ENCODE measurements at regions not wholly inside any gene's neighbourhood (a gene's known extent, or its start where the extent isn't known, plus 50 kb on each side); places are given as distances from the start of the nearest gene placed in this dataset.

DNA sequence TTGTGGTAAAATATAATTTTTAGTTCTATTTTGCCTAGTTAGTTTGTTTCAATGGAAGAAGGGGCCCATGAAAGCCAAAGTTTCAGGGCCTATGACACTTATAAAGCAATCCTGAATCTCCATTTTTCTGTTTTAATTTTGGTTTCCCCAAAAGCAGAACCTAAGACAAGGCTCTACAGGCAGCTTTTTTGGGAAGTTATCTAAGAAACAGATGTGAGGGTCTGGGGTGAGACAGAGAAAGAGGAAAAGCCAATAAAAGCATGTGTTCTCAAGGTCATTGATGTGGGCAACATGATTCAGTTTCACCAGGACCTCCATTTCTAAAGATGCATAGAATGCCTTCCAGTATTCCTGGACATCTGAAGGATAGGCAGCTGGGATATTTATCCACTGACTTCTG is 598.5 kb downstream of the PDCD6IP start:
- H3K9me3 ChIP-seq = peaks cover 0 to 38% (median 3%) of the 10 kb centered on the region in 11 donors
- ATAC-seq (no peak), DNase-seq (no peak)
- no peaks in the 10 kb centered on the region for H3K36me3 ChIP-seq
- TF ChIP-seq, protein P1, sequence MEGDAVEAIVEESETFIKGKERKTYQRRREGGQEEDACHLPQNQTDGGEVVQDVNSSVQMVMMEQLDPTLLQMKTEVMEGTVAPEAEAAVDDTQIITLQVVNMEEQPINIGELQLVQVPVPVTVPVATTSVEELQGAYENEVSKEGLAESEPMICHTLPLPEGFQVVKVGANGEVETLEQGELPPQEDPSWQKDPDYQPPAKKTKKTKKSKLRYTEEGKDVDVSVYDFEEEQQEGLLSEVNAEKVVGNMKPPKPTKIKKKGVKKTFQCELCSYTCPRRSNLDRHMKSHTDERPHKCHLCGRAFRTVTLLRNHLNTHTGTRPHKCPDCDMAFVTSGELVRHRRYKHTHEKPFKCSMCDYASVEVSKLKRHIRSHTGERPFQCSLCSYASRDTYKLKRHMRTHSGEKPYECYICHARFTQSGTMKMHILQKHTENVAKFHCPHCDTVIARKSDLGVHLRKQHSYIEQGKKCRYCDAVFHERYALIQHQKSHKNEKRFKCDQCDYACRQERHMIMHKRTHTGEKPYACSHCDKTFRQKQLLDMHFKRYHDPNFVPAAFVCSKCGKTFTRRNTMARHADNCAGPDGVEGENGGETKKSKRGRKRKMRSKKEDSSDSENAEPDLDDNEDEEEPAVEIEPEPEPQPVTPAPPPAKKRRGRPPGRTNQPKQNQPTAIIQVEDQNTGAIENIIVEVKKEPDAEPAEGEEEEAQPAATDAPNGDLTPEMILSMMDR (IDR thresholded peaks at IDR 0.05) = no peak
- intact Hi-C loops (cut with DNase I) = no loop called here
- no peak overlapping the region for H3K27ac ChIP-seq
- no peak overlapping the region for H3K4me3 ChIP-seq
- H3K27me3 ChIP-seq = no peaks in the 10 kb centered on the region
- no peaks in the 10 kb centered on the region for H3K4me1 ChIP-seq

DNA sequence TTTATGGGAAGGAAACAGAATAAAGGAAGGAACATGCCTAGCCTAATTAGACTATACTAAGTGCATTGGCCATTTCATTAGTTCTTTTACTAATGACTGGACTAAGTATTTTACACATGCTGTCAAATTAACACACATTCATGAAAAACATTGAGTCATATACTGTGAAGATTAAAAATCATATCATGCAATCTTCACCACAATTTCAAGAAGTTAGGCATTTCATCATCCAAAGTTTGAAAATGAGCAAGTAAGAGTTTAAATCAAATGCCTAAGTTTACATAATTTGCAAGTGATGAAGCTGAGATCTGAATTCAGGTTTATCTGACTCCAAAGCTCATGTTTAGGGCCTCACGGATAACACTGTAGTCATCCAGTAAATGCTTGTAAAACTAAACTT is 601.0 kb downstream of the PDCD6IP start:
- TF ChIP-seq, protein P1 (IDR thresholded peaks at IDR 0.05) = no peak
- no peaks in the 10 kb centered on the region for H3K4me1 ChIP-seq
- ATAC-seq = no peak
- intact Hi-C loops (cut with DNase I) = no loop called here
- WGBS, 2 donors = 92 to 93% methylated on average over 1 of the region's 1 CpG
- no peaks in the 10 kb centered on the region for H3K27me3 ChIP-seq
- H3K4me3 ChIP-seq = no peak overlapping the region
- no peaks in the 10 kb centered on the region for H3K36me3 ChIP-seq
- DNase-seq = no peak
- H3K9me3 ChIP-seq = peaks cover 0 to 13% (median under 1%) of the 10 kb centered on the region in 11 donors
- no peak overlapping the region for H3K27ac ChIP-seq

DNA sequence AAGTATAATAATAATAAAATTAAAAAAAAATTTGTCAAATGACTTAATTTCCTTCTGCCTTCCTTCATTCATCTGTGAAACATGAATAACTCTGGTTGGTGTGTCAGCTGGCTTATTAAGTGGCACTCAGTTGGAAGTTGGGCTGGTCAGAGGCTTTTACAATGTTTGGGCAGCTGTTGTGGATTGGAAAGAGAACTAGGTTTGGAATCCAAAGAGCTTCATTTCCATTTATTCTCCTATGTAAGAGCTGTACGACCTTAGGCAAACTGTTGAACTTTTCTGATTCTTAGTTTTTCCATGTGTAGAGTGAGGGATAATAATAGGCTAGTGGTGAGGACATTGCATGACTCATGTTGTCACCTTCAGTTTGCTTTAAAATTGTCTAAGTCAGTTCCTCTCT is 606.7 kb downstream of the PDCD6IP start:
- TF ChIP-seq, protein P1 (IDR thresholded peaks at IDR 0.05) = no peak
- H3K27ac ChIP-seq = no peak overlapping the region
- ATAC-seq (no peak), DNase-seq (no peak)
- no peaks in the 10 kb centered on the region for H3K36me3 ChIP-seq
- no peak overlapping the region for H3K4me3 ChIP-seq
- H3K4me1 ChIP-seq = no peaks in the 10 kb centered on the region
- peaks cover 0 to 8% (median 0%) of the 10 kb centered on the region in 11 donors for H3K9me3 ChIP-seq
- no peaks in the 10 kb centered on the region for H3K27me3 ChIP-seq
- WGBS, 2 donors = 61 to 65% methylated on average over 1 of the region's 1 CpG
- intact Hi-C loops (cut with DNase I) = no loop called here

DNA sequence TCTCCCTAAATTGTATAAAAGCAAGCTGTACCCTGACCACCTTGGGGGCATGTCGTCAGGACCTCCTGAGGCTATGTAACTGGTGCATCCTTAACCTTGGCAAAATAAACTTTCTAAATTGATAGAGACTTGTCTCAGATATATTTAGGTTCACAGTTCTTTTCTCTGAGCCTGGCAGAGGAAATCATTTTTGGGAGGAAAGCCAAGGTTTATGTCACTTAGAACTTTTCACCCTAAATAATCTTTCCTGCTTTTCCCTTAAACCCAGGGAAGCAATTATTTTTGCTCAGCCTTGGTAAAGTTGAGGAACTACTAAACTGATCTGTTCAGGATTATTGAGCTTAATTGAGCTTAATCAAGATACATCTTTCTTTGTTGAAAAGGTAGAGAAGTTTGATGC is 608.9 kb downstream of the PDCD6IP start:
- peaks cover 0 to 3% (median 0%) of the 10 kb centered on the region in 11 donors for H3K9me3 ChIP-seq
- intact Hi-C loops (cut with DNase I) = no loop called here
- DNase-seq = no peak
- TF ChIP-seq, protein P1 (IDR thresholded peaks at IDR 0.05) = no peak
- no peak for ATAC-seq
- no peaks in the 10 kb centered on the region for H3K27me3 ChIP-seq
- no peaks in the 10 kb centered on the region for H3K4me1 ChIP-seq
- no peak overlapping the region for H3K27ac ChIP-seq
- no peaks in the 10 kb centered on the region for H3K36me3 ChIP-seq
- WGBS, 2 donors = 45 to 48% methylated on average over 1 of the region's 1 CpG
- H3K4me3 ChIP-seq = no peak overlapping the region

DNA sequence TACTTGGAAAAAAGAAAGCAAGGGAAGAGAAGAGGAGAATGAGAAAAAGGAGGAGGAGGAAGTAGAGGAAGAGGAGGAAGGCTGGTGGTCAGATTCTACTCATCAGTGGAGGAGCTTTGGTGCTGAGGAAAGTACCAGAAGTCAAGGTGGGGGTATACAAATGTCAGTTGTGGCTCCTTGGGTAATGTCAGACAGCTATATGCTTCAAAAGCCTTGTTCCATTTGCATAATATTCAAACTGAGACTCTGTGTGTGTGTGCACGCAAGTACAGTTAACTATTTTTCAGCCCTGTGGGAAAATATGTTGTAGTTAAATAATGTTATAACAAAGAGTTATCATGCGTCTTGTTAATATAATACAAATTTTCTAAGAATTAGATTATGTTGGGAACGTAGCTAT is 609.7 kb downstream of the PDCD6IP start:
- Histone ChIP-seq H3K4me1 (no peaks in the 10 kb centered on the region), H3K27me3 (no peaks in the 10 kb centered on the region), H3K36me3 (no peaks in the 10 kb centered on the region), H3K9me3 (peaks cover 0 to 3% (median 0%) of the 10 kb centered on the region in 11 donors), H3K4me3 (no peak overlapping the region), H3K27ac (no peak overlapping the region)
- TF ChIP-seq, protein P1 (IDR thresholded peaks at IDR 0.05) = no peak
- WGBS, 2 donors = 92 to 96% methylated on average over 3 of the region's 3 CpGs
- DNase-seq (no peak), ATAC-seq (no peak)
- intact Hi-C loops (cut with DNase I) = no loop called here

All from heart right ventricle (tissue), 16 donors.